GM12878 (cell line): ENCODE measurements at regions not wholly inside any gene's neighbourhood (a gene's known extent, or its start where the extent isn't known, plus 50 kb on each side); places are given as distances from the start of the nearest gene placed in this dataset.

Source experiments
- ATAC-seq: fragments of 200-7000 bp; cut with Tn5 transposase; 3 replicates; pipeline ENCODE4 v1.9.1; 2020; ENCODE audit warnings: mild to moderate bottlenecking, moderate library complexity
- BruUV-seq: library from RNA; stranded (reverse); fragments of 400-500 nt; replicated peaks from 2 replicates; lab custom pipeline; 2021; lab: Mats Ljungman, UMichigan
- CTCF ChIA-PET: fragments of 300-600 bp; sonication (Branson Sonifier 250); formaldehyde crosslinking; extraction: SDS; loops from one replicate; lab custom pipeline; 2021; ENCODE audit warnings: inconsistent platforms; lab: Yijun Ruan, JAX
- POLR2A ChIA-PET: fragments of 350-600 bp; formaldehyde crosslinking; extraction: SDS; loops from one replicate; lab custom pipeline; 2021; ENCODE audit warnings: inconsistent platforms; lab: Charles Lee
- RAD21 ChIA-PET: fragments of 300-600 bp; sonication (Branson Sonifier 250); formaldehyde crosslinking; loops from one replicate; lab custom pipeline; 2023; ENCODE audit warnings: antibody characterized with exemption; ENCODE audit not compliant: unreplicated experiment; lab: Charles Lee
- SMC1A ChIA-PET: fragments of 300-600 bp; sonication (Branson Sonifier 250); formaldehyde crosslinking; loops from one replicate; lab custom pipeline; 2023; ENCODE audit not compliant: unreplicated experiment, uncharacterized antibody; lab: Charles Lee
- DNase-seq: peaks from one replicate; pipeline ENCODE4 v3.0.0-alpha.2; 2011; ENCODE audit warnings: low read depth, low spot score
- FAIRE-seq: peaks from 3 replicates; lab custom pipeline; 2011; peaks lifted over from hg19 to GRCh38; lab: Jason Lieb, UNC
- H2AFZ ChIP-seq: 2 replicates; pipeline ENCODE4 v1.6.0; 2011; ENCODE audit warnings: low read depth, low read length, control low read depth; ENCODE audit not compliant: control insufficient read depth
- H3K27ac ChIP-seq: 2 replicates; pipeline ENCODE4 v1.5.1; 2011; ENCODE audit warnings: control low read depth; ENCODE audit not compliant: control insufficient read depth, insufficient read depth
- H3K27me3 ChIP-seq, 2 experiments: replicated peaks in 1 of 2; 2 replicates each; pipeline versions ENCODE4 v1.6.0 to v1.6.1; 2011; ENCODE audit warnings: low read length in 1 of 2; ENCODE audit not compliant: control insufficient read depth in 2 of 2, insufficient read depth in 2 of 2
- H3K36me3 ChIP-seq, 2 experiments: 2 replicates each; pipeline ENCODE4 v1.5.1; 2011; ENCODE audit warnings: low read length in 1 of 2; ENCODE audit not compliant: control insufficient read depth in 2 of 2, insufficient read depth in 2 of 2
- H3K4me1 ChIP-seq: 2 replicates; pipeline ENCODE4 v1.6.1; 2011; ENCODE audit warnings: mild to moderate bottlenecking, low read length, moderate library complexity, mixed read lengths; ENCODE audit not compliant: control insufficient read depth, insufficient read depth
- H3K4me2 ChIP-seq: 2 replicates; pipeline ENCODE4 v1.6.0; 2011; ENCODE audit warnings: control low read depth; ENCODE audit not compliant: control insufficient read depth, insufficient read depth
- H3K4me3 ChIP-seq: fragments of 200-600 bp; sonication (generic); 2 replicates; pipeline ENCODE4 v1.5.1; 2016
- H3K79me2 ChIP-seq: 2 replicates; pipeline ENCODE4 v1.6.0; 2011; ENCODE audit warnings: low read length; ENCODE audit not compliant: control insufficient read depth, insufficient read depth
- H3K9ac ChIP-seq: 2 replicates; pipeline ENCODE4 v1.8.0; 2011; ENCODE audit warnings: low read length, control low read depth, mixed read lengths; ENCODE audit not compliant: control insufficient read depth, insufficient read depth
- H3K9me3 ChIP-seq: replicated peaks from 3 replicates; pipeline ENCODE4 v1.5.1; 2011; ENCODE audit warnings: mild to moderate bottlenecking, low read length; ENCODE audit not compliant: control insufficient read depth, insufficient read depth
- H4K20me1 ChIP-seq: 2 replicates; pipeline ENCODE4 v1.6.0; 2011; ENCODE audit not compliant: control insufficient read depth, insufficient read depth
- CBFB ChIP-seq: IDR thresholded peaks from 2 replicates; pipeline ENCODE4 v1.6.1; 2016; ENCODE audit warnings: antibody characterized with exemption, low read depth
- FOS ChIP-seq: IDR thresholded peaks from 3 replicates; pipeline ENCODE4 v1.6.1; 2011; ENCODE audit warnings: borderline replicate concordance; ENCODE audit not compliant: insufficient read length; ENCODE audit errors: extremely low read depth
- HDAC2 ChIP-seq: fragments of 200-600 bp; sonication (generic); IDR thresholded peaks from 2 replicates; pipeline ENCODE4 v1.6.1; 2017
- IKZF1 ChIP-seq: fragments of 450-650 bp; conservative IDR thresholded peaks from 2 replicates; pipeline ENCODE4 v1.6.1; 2017; ENCODE audit warnings: antibody characterized with exemption, mild to moderate bottlenecking
- IKZF2 ChIP-seq, 2 experiments: fragments of 450-650 bp; IDR thresholded peaks; 2 replicates each; pipeline ENCODE4 v1.6.1; 2017; ENCODE audit warnings: mild to moderate bottlenecking in 2 of 2, moderate library complexity in 2 of 2
- IRF5 ChIP-seq: fragments of 450-650 bp; IDR thresholded peaks from 2 replicates; pipeline ENCODE4 v1.6.1; 2017; ENCODE audit warnings: borderline replicate concordance
- MAX ChIP-seq: IDR thresholded peaks from 2 replicates; pipeline ENCODE4 v1.6.1; 2012; ENCODE audit warnings: low read depth, low read length, improper control_type of control experiment
- MEF2B ChIP-seq: fragments of 450-650 bp; IDR thresholded peaks from 2 replicates; pipeline ENCODE4 v1.6.1; 2018; ENCODE audit warnings: mild to moderate bottlenecking, moderate library complexity; ENCODE audit not compliant: partially characterized antibody, poor library complexity, severe bottlenecking
- MTA2 ChIP-seq: fragments of 450-650 bp; IDR thresholded peaks from 2 replicates; pipeline ENCODE4 v1.6.1; 2016; ENCODE audit warnings: low read depth, mild to moderate bottlenecking, moderate library complexity
- NRF1 ChIP-seq: conservative IDR thresholded peaks from 2 replicates; pipeline ENCODE4 v1.6.1; 2011; ENCODE audit warnings: mild to moderate bottlenecking, low read depth, low read length, improper control_type of control experiment
- PAX8 ChIP-seq: fragments of 450-650 bp; IDR thresholded peaks from 2 replicates; pipeline ENCODE4 v1.6.1; 2017; ENCODE audit warnings: mild to moderate bottlenecking, moderate library complexity
- RAD51 ChIP-seq: fragments of 450-650 bp; IDR thresholded peaks from 2 replicates; pipeline ENCODE4 v1.6.1; 2016; ENCODE audit warnings: moderate library complexity, mild to moderate bottlenecking, inconsistent platforms
- SIN3A ChIP-seq: IDR thresholded peaks from 2 replicates; pipeline ENCODE4 v1.6.1; 2012; ENCODE audit warnings: low read depth, low read length, improper control_type of control experiment
- SUPT20H ChIP-seq: IDR thresholded peaks from 2 replicates; pipeline ENCODE4 v1.6.1; 2011; ENCODE audit warnings: low read depth, mild to moderate bottlenecking, low read length, moderate library complexity, borderline replicate concordance; ENCODE audit not compliant: control insufficient read depth
- SUZ12 ChIP-seq: fragments of 200-600 bp; sonication (generic); IDR thresholded peaks from one replicate; pipeline ENCODE4 v1.6.1; 2018; ENCODE audit warnings: antibody characterized with exemption, mild to moderate bottlenecking; ENCODE audit not compliant: unreplicated experiment
- USF1 ChIP-seq: IDR thresholded peaks from 2 replicates; pipeline ENCODE4 v1.6.1; 2011; ENCODE audit warnings: borderline replicate concordance, low read depth, mild to moderate bottlenecking, moderate library complexity, mixed read lengths, low read length; ENCODE audit not compliant: insufficient read depth; ENCODE audit errors: extremely low read length
- WRNIP1 ChIP-seq: IDR thresholded peaks from 2 replicates; pipeline ENCODE4 v1.6.1; 2011; ENCODE audit warnings: low read depth, low read length, improper control_type of control experiment, borderline replicate concordance
- WGBS: methylation state at CpG from one replicate; pipeline ENCODE4 v1.1.6; 2016; ENCODE audit warnings: low lambda C conversion rate; ENCODE audit not compliant: insufficient replicate concordance, insufficient coverage; ENCODE audit errors: missing lambda C conversion rate; 5-methylcytosine and 5-hydroxymethylcytosine counted together
- in situ Hi-C: fragments of 300-500 bp; cut with MboI; formaldehyde crosslinking; loops from 9 replicates; pipeline ENCODE4 v1.14.3; 2018; ENCODE audit warnings: mixed read lengths
- intact Hi-C: fragments of 100-400 bp; cut with micrococcal nuclease; formaldehyde crosslinking; loops from one replicate; pipeline ENCODE4 v1.14.2; 2022; ENCODE audit not compliant: unreplicated experiment

- RAD21 ChIA-PET = no interaction called here
- Histone ChIP-seq H3K27ac (no peak overlapping the region), H2AFZ (no peak overlapping the region), H3K4me2 (no peak overlapping the region), H3K9me3 (no peaks in the 10 kb centered on the region), H3K36me3 (no peaks in the 10 kb centered on the region), H3K4me3 (no peak overlapping the region), H3K9ac (no peak overlapping the region), H3K79me2 (no peaks in the 10 kb centered on the region), H3K27me3 (no peaks in the 10 kb centered on the region), H4K20me1 (no peaks in the 10 kb centered on the region), H3K4me1 (no peaks in the 10 kb centered on the region)
- POLR2A ChIA-PET = no interaction called here
- intact Hi-C loops = no loop called here
- no TSS peak for BruUV-seq
- 0% methylated on average over 1 of the region's 1 CpG for WGBS
- SMC1A ChIA-PET = interaction anchor here (0.7 to 0.9 kb wide), 2 partner anchors 179 to 287 kb away, joined by 3 read pairs; no protein-coding TSS in a partner anchor
- in situ Hi-C loops = no loop called here
- CTCF ChIA-PET = no interaction called here
- peak; percentile 89 for ATAC-seq
- FAIRE-seq = no peak
- DNase-seq = no peak
- 0 out of 2 replicates have a peak, but pooled peaks have one; percentile 30 for TF ChIP-seq RAD51
- no peak for TF ChIP-seq PAX8
- TF ChIP-seq IKZF1 = 0 out of 2 replicates have a peak, but pooled peaks have one; percentile 23
- TF ChIP-seq MEF2B = peak; percentile 32
- peak; percentile 31 to 60; a peak in 3 of 4 replicates for TF ChIP-seq IKZF2 (IDR thresholded peaks at IDR 0.05)
Measured at GRCh38 chr5:12095808-12096281, 191.6 kb upstream of the CTNND2 start.

GRCh38 chr5:12093586-12093985, 189.3 kb upstream of the CTNND2 start:
- WGBS = 69% methylated on average over 6 of the region's 6 CpGs
- FAIRE-seq = no peak
- TF ChIP-seq SUZ12 (no peak), USF1 (no peak), FOS (no peak), WRNIP1 (no peak), IRF5 (no peak), HDAC2 (no peak), MTA2 (no peak), CBFB (no peak), NRF1 (no peak), SIN3A (no peak), SUPT20H (no peak), MAX (no peak)

More at GRCh38 chr5:12093586-12093985, 189.3 kb upstream of the CTNND2 start:
- RAD21 ChIA-PET = no interaction called here
- intact Hi-C loops (no loop called here), in situ Hi-C loops (no loop called here)
- no peak overlapping the region for H3K9ac ChIP-seq
- H3K4me1 ChIP-seq = no peaks in the 10 kb centered on the region
- H4K20me1 ChIP-seq = no peaks in the 10 kb centered on the region
- SMC1A ChIA-PET = no interaction called here
- no peak overlapping the region for H3K27ac ChIP-seq
- no peaks in the 10 kb centered on the region for H3K27me3 ChIP-seq
- POLR2A ChIA-PET = no interaction called here
- BruUV-seq = no TSS peak
- CTCF ChIA-PET = no interaction called here
- no peak overlapping the region for H3K4me2 ChIP-seq
- DNase-seq (no peak), ATAC-seq (no peak)
- H3K79me2 ChIP-seq = no peaks in the 10 kb centered on the region
- no peak overlapping the region for H2AFZ ChIP-seq
- no peaks in the 10 kb centered on the region for H3K9me3 ChIP-seq
- H3K36me3 ChIP-seq = no peaks in the 10 kb centered on the region
- H3K4me3 ChIP-seq = no peak overlapping the region
